ENCODE measurements at regions not wholly inside any gene's neighbourhood (a gene's known extent, or its start where the extent isn't known, plus 50 kb on each side); places are given as distances from the start of the nearest gene placed in this dataset.
A peak's percentile ranks its signal among the peaks of the same experiment; 100 is the strongest.
"Not testable (repeated sequence)": the region's sequence is repeated elsewhere in the genome, so short reads cannot be mapped to it uniquely, and the experiment has no call there.

- DNase-seq, result peak; percentile 74
Measured at GRCh38 chr1:199463521-199464127, 563.9 kb upstream of the NR5A2 start.

DNA sequence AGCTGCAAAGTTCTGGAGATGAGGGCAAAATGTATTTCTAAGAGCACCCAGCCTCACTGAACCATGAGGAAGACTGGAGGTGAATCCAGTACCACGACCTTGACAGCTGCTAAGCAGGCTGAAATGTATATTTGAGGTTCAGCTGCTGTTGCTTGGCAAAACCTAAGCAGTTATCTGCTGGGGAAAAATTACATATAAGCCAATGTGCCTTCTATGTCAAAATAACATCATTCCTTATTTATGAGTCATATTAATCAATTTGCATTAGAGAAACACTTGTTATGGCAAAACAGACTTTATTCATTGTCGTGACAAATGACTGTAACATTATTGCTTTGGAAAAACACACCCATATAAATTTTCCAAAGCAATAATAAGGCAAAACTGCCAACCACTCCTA is 560.5 kb upstream of the NR5A2 start:
- no peak for DNase-seq

- DNase-seq, result no peak
Measured at GRCh38 chr1:199472018-199472417, 555.5 kb upstream of the NR5A2 start.

DNA sequence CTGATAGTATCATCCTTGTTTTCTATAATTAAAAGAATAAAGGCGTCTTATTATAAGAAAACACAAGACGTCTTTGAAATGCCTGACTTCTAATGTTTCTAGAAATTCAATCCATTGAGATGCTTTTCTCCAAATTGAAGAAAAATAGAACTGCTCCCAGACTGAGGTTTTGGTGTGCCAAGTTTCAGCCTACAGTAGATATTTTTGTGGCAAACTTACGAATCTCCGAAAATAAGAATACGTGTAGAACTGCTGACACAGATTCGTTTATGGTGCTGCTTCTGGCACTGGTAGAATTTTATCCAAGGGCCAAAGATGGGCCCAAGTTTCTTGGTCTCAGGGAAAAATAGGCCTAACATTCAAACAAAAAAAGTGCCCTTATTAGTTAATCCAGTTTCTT is 554.5 kb upstream of the NR5A2 start:
- no peak for DNase-seq

DNA sequence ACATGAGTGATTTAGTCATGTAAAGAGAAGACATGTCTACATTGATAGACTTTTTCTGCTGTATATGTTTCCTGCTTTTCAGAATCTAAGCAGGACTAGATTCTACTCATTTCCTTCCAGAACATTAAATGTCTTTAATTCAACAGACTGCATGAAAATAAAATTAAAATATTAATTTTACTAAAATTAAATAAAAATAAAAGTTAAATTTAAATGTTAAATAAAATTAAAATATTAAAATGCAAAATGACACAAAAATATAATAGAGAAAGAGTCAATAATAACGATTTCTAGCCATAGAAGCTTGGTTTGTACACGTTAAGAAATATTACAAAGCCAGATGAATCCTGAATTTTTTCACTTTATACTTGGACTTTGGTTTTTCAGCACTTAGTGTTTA is 552.8 kb upstream of the NR5A2 start:
- DNase-seq, result no peak

DNA sequence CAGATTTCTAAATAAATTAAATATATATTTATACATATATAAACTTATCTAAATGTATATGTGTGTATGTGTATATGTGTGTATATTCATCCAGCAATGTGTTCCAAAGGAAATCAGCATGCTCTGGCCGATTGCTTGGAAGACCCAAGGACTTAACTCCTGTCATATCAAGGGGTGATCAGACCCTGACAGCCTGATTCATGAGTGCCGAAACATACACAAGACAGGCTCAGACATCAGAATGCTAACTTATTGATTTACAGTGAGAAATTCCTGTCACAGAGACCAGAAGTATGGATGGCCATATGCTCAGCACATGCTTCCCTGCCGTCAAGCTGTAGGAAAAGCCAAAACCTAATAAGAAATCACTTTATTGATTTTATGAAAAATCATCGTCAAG is 545.1 kb upstream of the NR5A2 start:
- no peak for DNase-seq

GRCh38 chr1:199489594-199489993 is 537.9 kb upstream of the NR5A2 start:
- no peak for DNase-seq

DNA sequence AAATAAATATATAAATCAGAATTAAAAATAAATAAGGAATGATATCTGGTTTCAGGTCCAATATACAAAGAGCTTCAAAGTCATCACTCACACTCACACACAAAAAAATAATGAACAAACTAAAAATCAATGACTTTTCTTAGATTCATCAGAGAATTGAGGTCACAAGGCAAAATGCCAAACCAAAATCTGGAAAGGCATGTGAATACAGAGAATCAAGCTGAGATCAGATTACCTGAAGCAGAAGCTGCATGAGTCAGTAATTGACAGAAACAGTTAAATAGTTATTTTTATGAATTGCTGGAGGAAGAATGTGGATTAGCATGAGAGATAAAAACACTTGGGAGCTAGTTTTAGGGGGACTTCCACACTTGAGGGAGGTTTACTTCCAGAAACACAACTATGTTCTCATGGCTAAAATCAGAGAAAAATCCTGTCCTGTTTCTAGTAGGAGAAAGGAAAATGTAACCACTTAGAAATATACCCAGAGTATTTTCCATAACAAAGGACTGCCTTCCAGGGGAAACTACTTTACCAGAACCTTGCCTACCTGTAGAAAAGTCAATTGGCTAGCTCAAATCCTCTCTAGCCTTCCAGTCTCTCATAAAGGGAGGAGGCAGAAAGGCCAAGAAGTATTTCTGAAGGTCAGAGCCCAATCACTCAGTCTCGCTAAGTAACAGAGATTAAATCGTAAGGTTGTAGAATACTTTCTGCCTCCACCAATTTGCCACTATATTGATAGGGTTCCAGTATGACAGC is 536.6 kb upstream of the NR5A2 start:
- peak; percentile 67 for DNase-seq

- DNase-seq, result no peak
Measured at GRCh38 chr1:199495432-199495831, 532.1 kb upstream of the NR5A2 start.

DNA sequence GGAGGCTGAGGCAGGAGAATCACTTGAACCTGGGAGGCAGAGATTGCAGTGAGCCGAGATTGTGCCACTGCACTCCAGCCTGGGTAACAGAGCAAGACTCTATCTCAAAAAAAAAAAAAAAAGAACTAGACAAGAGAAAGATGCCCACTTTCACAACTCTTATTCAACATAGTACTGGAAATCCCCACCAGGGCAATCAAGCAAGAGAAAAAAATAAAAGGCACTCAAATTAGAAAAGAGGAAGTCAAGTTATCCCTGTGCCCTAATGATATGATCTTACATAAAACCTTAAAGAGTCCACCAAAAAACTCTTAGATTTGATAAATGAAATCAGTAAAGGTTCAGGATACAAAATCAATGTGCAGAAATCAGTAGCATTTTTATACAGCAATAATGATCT is 528.7 kb upstream of the NR5A2 start:
- DNase-seq, result not testable (repeated sequence)

GRCh38 chr1:199508072-199508471 is 519.4 kb upstream of the NR5A2 start:
- no peak for DNase-seq

DNA sequence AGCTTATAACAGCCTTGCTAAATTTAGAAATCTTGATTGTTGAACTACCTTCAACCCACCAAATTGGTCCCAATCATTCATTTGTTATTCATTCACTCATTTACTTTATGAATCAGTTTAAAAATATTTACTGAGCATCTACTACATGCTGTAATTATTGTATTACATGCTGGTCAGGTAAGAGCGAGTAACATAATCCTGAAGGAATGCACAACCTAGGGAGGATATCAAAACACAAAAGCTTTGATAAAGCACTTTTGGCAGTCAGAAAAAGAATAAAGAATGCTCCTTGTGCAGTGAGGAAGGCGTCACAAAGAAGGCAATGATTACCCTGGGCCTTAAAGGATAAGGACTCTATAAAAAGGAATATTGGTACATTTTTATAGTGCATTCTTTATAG is 518.9 kb upstream of the NR5A2 start:
- no peak for DNase-seq

DNA sequence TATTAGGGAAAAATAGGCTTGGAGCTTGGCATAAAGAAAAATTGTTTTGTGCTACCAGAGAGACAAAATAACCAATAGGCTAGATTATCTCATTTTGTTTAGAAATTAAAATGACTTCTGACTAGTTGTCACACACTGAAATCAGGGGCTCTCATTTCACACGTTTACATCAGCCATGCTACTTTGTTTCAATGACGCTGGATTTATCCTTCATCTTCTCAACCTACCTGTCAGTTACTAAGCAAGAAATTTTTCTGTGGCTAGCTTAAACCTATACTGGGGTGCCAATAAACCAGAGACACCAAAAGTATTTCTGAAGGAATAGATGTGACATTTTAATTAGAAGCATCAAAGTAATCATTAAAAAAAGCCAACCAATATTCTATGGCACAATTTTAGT is 518.1 kb upstream of the NR5A2 start:
- no peak for DNase-seq

DNA sequence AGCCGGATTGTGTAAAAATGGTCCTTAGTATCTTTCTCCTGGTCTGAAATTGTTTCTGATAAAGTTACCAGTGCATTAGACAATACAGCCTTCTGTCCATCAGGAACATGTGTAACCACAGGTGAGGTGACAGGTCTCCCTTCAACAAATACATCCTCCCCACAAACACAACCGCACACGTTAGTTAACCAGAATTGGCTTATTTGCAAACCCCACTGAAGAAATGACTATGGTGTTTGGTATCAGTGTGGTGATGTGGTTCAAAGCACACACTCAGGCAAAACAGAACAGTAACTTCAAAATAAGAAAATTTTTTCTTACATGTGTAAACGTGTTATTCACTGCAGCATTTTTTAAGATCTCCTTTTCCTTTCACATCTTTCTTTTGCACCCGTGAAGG is 517.2 kb upstream of the NR5A2 start:
- no peak for DNase-seq

DNA sequence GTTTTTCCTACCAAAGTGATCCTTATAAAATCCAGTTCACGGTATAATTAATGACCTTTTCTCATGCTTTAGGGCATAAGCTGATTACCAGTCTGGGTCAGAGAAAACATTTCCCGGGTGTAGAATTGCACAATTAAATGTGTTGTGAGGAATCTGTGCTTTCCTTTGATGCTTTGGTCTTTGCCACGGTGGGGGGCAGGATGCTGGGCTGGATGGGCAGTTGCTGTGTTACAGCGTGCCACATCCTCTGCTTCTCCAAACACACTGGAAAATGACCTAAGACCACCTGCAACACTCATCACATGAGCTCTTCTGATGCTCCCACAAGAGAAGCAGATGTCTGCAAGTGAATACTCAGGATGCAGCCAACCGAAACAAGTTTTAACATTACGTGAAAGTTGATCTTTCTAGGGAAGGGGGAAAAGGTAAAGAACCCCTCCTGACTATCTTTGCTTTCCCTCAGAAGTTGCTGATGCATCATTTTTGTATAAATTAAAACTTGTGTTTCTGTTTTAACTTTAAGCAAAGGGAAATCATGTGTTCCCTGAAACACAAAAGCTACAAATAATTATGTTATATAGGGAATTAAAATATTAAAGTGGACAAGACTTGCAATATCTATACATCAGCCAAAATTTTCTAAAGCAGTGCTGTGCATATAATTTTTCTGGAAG is 515.3 kb upstream of the NR5A2 start:
- no peak for DNase-seq

DNA sequence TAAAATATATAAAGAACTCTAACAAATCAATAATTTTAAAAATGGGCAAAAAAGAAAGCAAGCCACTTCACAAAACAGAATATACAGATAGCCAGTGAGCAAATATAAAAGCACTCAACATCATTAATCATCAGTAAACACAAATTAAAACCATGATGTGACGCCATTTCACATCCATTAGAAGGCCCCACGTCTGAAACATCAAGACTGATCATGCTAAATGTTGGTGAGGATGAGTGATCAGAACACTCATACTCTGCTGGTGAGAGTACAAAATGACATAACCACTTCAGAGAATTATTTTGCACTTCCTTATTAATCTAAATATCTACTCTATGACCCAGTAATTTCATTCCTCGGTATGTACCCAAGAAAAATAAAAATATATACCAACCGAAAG is 512.2 kb upstream of the NR5A2 start:
- DNase-seq, result no peak

- peak; percentile 44 for DNase-seq
Measured at GRCh38 chr1:199522338-199522737, 505.2 kb upstream of the NR5A2 start.

GRCh38 chr1:199522936-199523335 is 504.6 kb upstream of the NR5A2 start:
- DNase-seq, result peak; percentile 35

DNA sequence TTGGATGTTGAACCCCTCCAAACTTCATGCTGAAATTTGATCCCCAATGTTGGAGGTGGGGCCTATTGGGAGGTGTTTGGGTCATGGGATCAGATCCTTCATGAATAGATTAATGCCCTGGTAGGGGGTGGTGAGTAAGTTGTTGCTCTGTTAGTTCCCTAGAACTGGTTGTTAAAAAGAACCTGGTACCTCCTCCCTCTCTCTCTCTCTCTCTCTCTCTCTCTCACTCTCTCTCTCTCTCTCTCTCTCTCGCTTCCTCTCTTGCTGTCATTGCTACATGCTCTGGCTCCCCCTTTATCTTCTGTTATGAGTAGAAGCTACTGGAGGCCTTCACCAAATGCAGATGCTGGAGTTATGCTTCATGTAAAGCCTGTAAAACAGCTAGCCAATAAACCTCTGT is 498.2 kb upstream of the NR5A2 start:
- DNase-seq, result no peak

DNA sequence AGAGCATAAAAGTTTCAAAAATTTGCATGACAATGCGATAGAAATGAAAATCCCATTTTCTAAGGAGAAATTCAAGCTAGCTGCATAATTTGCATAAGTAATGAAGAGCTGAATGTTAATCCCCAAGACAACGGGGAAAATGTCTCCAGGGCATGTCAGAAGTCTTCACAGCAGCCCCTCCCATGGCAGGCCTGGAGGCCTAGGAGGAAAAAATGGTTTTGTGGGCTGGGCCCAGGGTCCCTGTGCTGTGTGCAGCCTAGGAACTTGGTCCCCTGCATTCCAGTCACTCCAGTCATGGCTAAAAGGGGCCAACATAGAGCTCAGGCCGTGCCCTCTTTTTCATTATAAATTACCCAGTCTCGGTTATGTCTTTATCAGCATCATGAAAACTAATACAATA is 494.1 kb upstream of the NR5A2 start:
- not testable (repeated sequence) for DNase-seq

DNA sequence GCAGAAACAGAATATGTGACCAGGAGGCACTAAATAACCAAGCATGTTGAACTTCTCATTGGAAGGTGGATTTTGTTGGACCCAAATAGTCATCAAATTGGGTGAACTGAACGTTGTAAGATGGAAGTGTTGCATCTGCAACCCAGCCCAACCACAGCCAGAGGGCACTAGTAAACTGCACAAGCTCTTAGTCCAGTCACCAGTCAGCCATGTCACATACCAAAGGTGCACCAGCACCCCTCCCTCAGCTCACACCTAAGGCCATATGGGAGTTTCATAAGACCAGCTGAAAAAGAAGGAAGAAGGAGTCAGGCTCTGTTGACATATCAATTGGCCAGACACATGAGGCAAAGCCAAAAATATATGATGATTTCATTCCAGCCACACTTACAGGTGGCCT is 481.7 kb upstream of the NR5A2 start:
- DNase-seq, result no peak

GRCh38 chr1:199546323-199546722 is 481.2 kb upstream of the NR5A2 start:
- peak; percentile 44 for DNase-seq

DNA sequence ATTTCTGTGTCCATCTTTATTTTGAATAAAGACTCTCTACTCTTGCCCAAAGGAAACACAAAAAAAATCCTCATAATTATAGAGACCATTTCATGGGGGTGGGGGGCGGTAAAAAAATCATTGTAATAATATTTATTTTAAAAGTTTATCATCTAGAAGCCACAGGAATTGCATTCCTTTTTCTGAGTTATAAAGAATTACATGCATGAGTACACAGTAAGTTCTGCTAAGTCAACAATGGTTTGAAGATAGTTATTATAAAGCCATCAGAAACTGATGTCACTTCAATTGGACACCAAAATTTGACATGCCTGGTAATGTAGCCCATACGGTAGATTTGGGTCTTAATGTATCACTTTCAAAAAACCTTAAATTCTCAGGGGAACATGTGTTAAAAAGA is 478.1 kb upstream of the NR5A2 start:
- no peak for DNase-seq
